Parathyroid adenoma (tissue), 2 donors: ENCODE measurements at regions not wholly inside any gene's neighbourhood (a gene's known extent, or its start where the extent isn't known, plus 50 kb on each side); places are given as distances from the start of the nearest gene placed in this dataset.

ENCODE experiments used
- H2AFZ ChIP-seq: fragments of 300-600 bp; sonication (generic); one replicate; pipeline ENCODE4 v1.7.0; 2017; ENCODE audit warnings: antibody characterized with exemption, mild to moderate bottlenecking
- H3K27ac ChIP-seq: fragments of 300-600 bp; sonication (generic); one replicate; pipeline ENCODE4 v1.7.0; 2017
- H3K27me3 ChIP-seq: fragments of 300-600 bp; sonication (generic); one replicate; pipeline ENCODE4 v1.7.0; 2017; ENCODE audit warnings: low read length; ENCODE audit not compliant: control insufficient read depth, insufficient read depth
- H3K36me3 ChIP-seq: fragments of 300-600 bp; sonication (generic); one replicate; pipeline ENCODE4 v1.7.0; 2017; ENCODE audit warnings: low read length; ENCODE audit not compliant: control insufficient read depth, insufficient read depth
- H3K4me1 ChIP-seq: fragments of 300-600 bp; sonication (generic); one replicate; pipeline ENCODE4 v1.7.0; 2017; ENCODE audit warnings: control low read depth
- H3K4me2 ChIP-seq: fragments of 300-600 bp; sonication (generic); one replicate; pipeline ENCODE4 v1.7.0; 2017; ENCODE audit warnings: low read length
- H3K4me3 ChIP-seq: fragments of 300-600 bp; sonication (generic); one replicate; pipeline ENCODE4 v1.7.0; 2017; ENCODE audit warnings: low read depth, low read length
- H3K79me2 ChIP-seq: fragments of 300-600 bp; sonication (generic); one replicate; pipeline ENCODE4 v1.7.0; 2017; ENCODE audit warnings: control low read depth
- H3K9ac ChIP-seq: fragments of 300-600 bp; sonication (generic); one replicate; pipeline ENCODE4 v1.7.0; 2017; ENCODE audit warnings: mild to moderate bottlenecking
- H3K9me3 ChIP-seq: fragments of 300-600 bp; sonication (generic); one replicate; pipeline ENCODE4 v1.7.0; 2017; ENCODE audit warnings: low read length; ENCODE audit not compliant: control insufficient read depth
- CTCF ChIP-seq: fragments of 300-600 bp; sonication (generic); IDR thresholded peaks from one replicate; pipeline ENCODE4 v1.7.0; 2017; ENCODE audit warnings: antibody characterized with exemption, mild to moderate bottlenecking
- donor health status: primary hyperparathyroidism.

GRCh38 chr5:66364186-66364585 is 220.1 kb downstream of the SREK1 start:
- no peak overlapping the region for H3K4me2 ChIP-seq
- no peak for TF ChIP-seq CTCF
- H3K36me3 ChIP-seq: no peaks in the 10 kb centered on the region
- no peaks in the 10 kb centered on the region for H3K79me2 ChIP-seq
- H3K27me3 ChIP-seq: no peaks in the 10 kb centered on the region
- H3K9ac ChIP-seq: no peak overlapping the region
- H3K27ac ChIP-seq: no peak overlapping the region
- no peaks in the 10 kb centered on the region for H3K4me1 ChIP-seq
- H2AFZ ChIP-seq: no peak overlapping the region
- H3K9me3 ChIP-seq: no peaks in the 10 kb centered on the region
- no peak overlapping the region for H3K4me3 ChIP-seq

GRCh38 chr5:66365981-66366380 is 221.9 kb downstream of the SREK1 start:
- TF ChIP-seq CTCF: no peak
- H2AFZ ChIP-seq: no peak overlapping the region
- H3K9me3 ChIP-seq: no peaks in the 10 kb centered on the region
- H3K36me3 ChIP-seq: no peaks in the 10 kb centered on the region
- H3K9ac ChIP-seq: no peak overlapping the region
- no peaks in the 10 kb centered on the region for H3K4me1 ChIP-seq
- H3K27ac ChIP-seq: no peak overlapping the region
- no peak overlapping the region for H3K4me3 ChIP-seq
- H3K4me2 ChIP-seq: no peak overlapping the region
- H3K79me2 ChIP-seq: no peaks in the 10 kb centered on the region
- no peaks in the 10 kb centered on the region for H3K27me3 ChIP-seq

- no peaks in the 10 kb centered on the region for H3K4me1 ChIP-seq
- H3K27me3 ChIP-seq: no peaks in the 10 kb centered on the region
- no peaks in the 10 kb centered on the region for H3K9me3 ChIP-seq
- H3K4me3 ChIP-seq: no peak overlapping the region
- no peak overlapping the region for H2AFZ ChIP-seq
- no peak for TF ChIP-seq CTCF
- H3K27ac ChIP-seq: no peak overlapping the region
- H3K79me2 ChIP-seq: no peaks in the 10 kb centered on the region
- no peaks in the 10 kb centered on the region for H3K36me3 ChIP-seq
- no peak overlapping the region for H3K9ac ChIP-seq
- H3K4me2 ChIP-seq: no peak overlapping the region
These were observed 223.9 kb downstream of the SREK1 start for GRCh38 chr5:66367814-66368541.

GRCh38 chr5:66368811-66369210 is 224.7 kb downstream of the SREK1 start:
- Histone ChIP-seq H3K4me3 (no peak overlapping the region), H3K9ac (no peak overlapping the region), H2AFZ (no peak overlapping the region), H3K79me2 (no peaks in the 10 kb centered on the region), H3K27ac (no peak overlapping the region), H3K36me3 (no peaks in the 10 kb centered on the region), H3K27me3 (no peaks in the 10 kb centered on the region), H3K9me3 (no peaks in the 10 kb centered on the region), H3K4me1 (no peaks in the 10 kb centered on the region), H3K4me2 (no peak overlapping the region)
- no peak for TF ChIP-seq CTCF

GRCh38 chr5:66377747-66378146 is 218.4 kb upstream of the MAST4 start:
- Histone ChIP-seq H3K27ac (no peak overlapping the region), H2AFZ (no peak overlapping the region), H3K4me1 (no peaks in the 10 kb centered on the region), H3K36me3 (no peaks in the 10 kb centered on the region), H3K4me3 (no peak overlapping the region), H3K9ac (no peak overlapping the region), H3K79me2 (no peaks in the 10 kb centered on the region), H3K27me3 (no peaks in the 10 kb centered on the region), H3K9me3 (no peaks in the 10 kb centered on the region), H3K4me2 (no peak overlapping the region)
- TF ChIP-seq CTCF: no peak
